WTC11 (cell line): ENCODE measurements at regions not wholly inside any gene's neighbourhood (a gene's known extent, or its start where the extent isn't known, plus 50 kb on each side); places are given as distances from the start of the nearest gene placed in this dataset.

Experiments used
- ATAC-seq: fragments of 200-7000 bp; cut with Tn5 transposase; 2 replicates; pipeline ENCODE4 v1.10.0; 2021; ENCODE audit warnings: mild to moderate bottlenecking, moderate library complexity
- CTCF ChIA-PET: fragments of 300-600 bp; sonication (Branson Sonifier 250); formaldehyde crosslinking; loops from one replicate; lab custom pipeline; 2021; ENCODE audit warnings: antibody characterized with exemption; lab: Charles Lee
- POLR2A ChIA-PET: fragments of 350-600 bp; sonication (Branson Sonifier 250); formaldehyde crosslinking; loops from one replicate; lab custom pipeline; 2021; ENCODE audit warnings: antibody characterized with exemption; lab: Charles Lee
- DNase-seq: peaks from one replicate; pipeline ENCODE4 v3.0.0; 2021; ENCODE audit warnings: low spot score
- H3K27ac Mint-ChIP-seq: 2 replicates; pipeline ENCODE4 v1.8.0; 2021; ENCODE audit warnings: mixed read lengths
- H3K27me3 Mint-ChIP-seq: 2 replicates; pipeline ENCODE4 v1.8.0; 2021; ENCODE audit warnings: low read depth, mild to moderate bottlenecking, moderate library complexity, mixed read lengths
- H3K36me3 Mint-ChIP-seq: 2 replicates; pipeline ENCODE4 v1.8.0; 2021; ENCODE audit warnings: mixed read lengths
- H3K4me1 Mint-ChIP-seq: 2 replicates; pipeline ENCODE4 v1.8.0; 2022; ENCODE audit warnings: mixed read lengths
- H3K4me3 Mint-ChIP-seq: 2 replicates; pipeline ENCODE4 v1.8.0; 2021; ENCODE audit warnings: mild to moderate bottlenecking, moderate library complexity, mixed read lengths
- H3K9me3 Mint-ChIP-seq: 2 replicates; pipeline ENCODE4 v1.8.0; 2021; ENCODE audit warnings: mixed read lengths
- ATF2 ChIP-seq: sonication (generic); formaldehyde crosslinking; IDR thresholded peaks from 2 replicates; pipeline ENCODE4 v1.8.1; 2022; ENCODE audit warnings: low read depth, missing genetic modification reagents, borderline replicate concordance
- EMX1 ChIP-seq: fragments of 250-450 bp; sonication (Bioruptor Pico); IDR thresholded peaks from 2 replicates; pipeline ENCODE4 v1.8.0; 2021; ENCODE audit warnings: mild to moderate bottlenecking
- ETV6 ChIP-seq: sonication (generic); formaldehyde crosslinking; IDR thresholded peaks from 2 replicates; pipeline ENCODE4 v1.8.1; 2022; ENCODE audit warnings: mild to moderate bottlenecking, missing genetic modification reagents
- IRF2 ChIP-seq: sonication (generic); formaldehyde crosslinking; IDR thresholded peaks from 2 replicates; pipeline ENCODE4 v1.8.0; 2022; ENCODE audit warnings: low read depth, missing genetic modification reagents, borderline replicate concordance
- MLX ChIP-seq: sonication (generic); formaldehyde crosslinking; IDR thresholded peaks from 2 replicates; pipeline ENCODE4 v1.8.1; 2023; ENCODE audit warnings: mild to moderate bottlenecking, missing genetic modification reagents, moderate library complexity
- MYBL2 ChIP-seq: sonication (generic); formaldehyde crosslinking; IDR thresholded peaks from 2 replicates; pipeline ENCODE4 v1.8.1; 2023; ENCODE audit warnings: mild to moderate bottlenecking, moderate library complexity, missing genetic modification reagents
- NR3C1 ChIP-seq: sonication (generic); formaldehyde crosslinking; conservative IDR thresholded peaks from 2 replicates; pipeline ENCODE4 v1.8.1; 2023; ENCODE audit warnings: low read depth, mild to moderate bottlenecking, missing genetic modification reagents
- TEAD4 ChIP-seq: sonication (generic); formaldehyde crosslinking; IDR thresholded peaks from 2 replicates; pipeline ENCODE4 v1.8.0; 2022; ENCODE audit warnings: mild to moderate bottlenecking, missing genetic modification reagents
- USF1 ChIP-seq: sonication (generic); formaldehyde crosslinking; IDR thresholded peaks from 2 replicates; pipeline ENCODE4 v1.8.0; 2022; ENCODE audit warnings: mild to moderate bottlenecking, missing genetic modification reagents
- USF2 ChIP-seq: sonication (generic); formaldehyde crosslinking; IDR thresholded peaks from 2 replicates; pipeline ENCODE4 v1.8.1; 2023; ENCODE audit warnings: mild to moderate bottlenecking, missing genetic modification reagents, moderate library complexity
- ZNF281 ChIP-seq: sonication (generic); formaldehyde crosslinking; IDR thresholded peaks from 2 replicates; pipeline ENCODE4 v1.8.0; 2023; ENCODE audit warnings: mild to moderate bottlenecking, missing genetic modification reagents
- ZNF423 ChIP-seq: fragments of 250-450 bp; sonication (Bioruptor Pico); IDR thresholded peaks from 2 replicates; pipeline ENCODE4 v2.1.2; 2022; ENCODE audit warnings: mild to moderate bottlenecking, moderate library complexity
- ZNF425 ChIP-seq: fragments of 250-450 bp; sonication (Bioruptor Pico); conservative IDR thresholded peaks from 2 replicates; pipeline ENCODE4 v1.9.0; 2021; ENCODE audit warnings: mild to moderate bottlenecking

- H3K4me1 Mint-ChIP-seq: peaks cover 26% of the 10 kb centered on the region
- ATAC-seq: no peak
- DNase-seq: no peak
- H3K4me3 Mint-ChIP-seq: no peak overlapping the region
- no peak overlapping the region for H3K27ac Mint-ChIP-seq
- H3K27me3 Mint-ChIP-seq: no peaks in the 10 kb centered on the region
- CTCF ChIA-PET: interaction anchor here (0.6 to 1.6 kb wide), 3 partner anchors 64 to 1113 kb away, joined by 3 to 6 read pairs (median 3); no protein-coding TSS in a partner anchor
- no peaks in the 10 kb centered on the region for H3K9me3 Mint-ChIP-seq
- POLR2A ChIA-PET: no interaction called here
- no peaks in the 10 kb centered on the region for H3K36me3 Mint-ChIP-seq
- TF ChIP-seq MYBL2 (CRISPR knock-in tag): no peak
- TF ChIP-seq IRF2: no peak
- no peak for TF ChIP-seq TEAD4 (CRISPR knock-in tag)
- no peak for TF ChIP-seq MLX (CRISPR knock-in tag)
- TF ChIP-seq ATF2 (CRISPR knock-in tag): no peak
- no peak for TF ChIP-seq EMX1 (CRISPR knock-in tag)
- no peak for TF ChIP-seq NR3C1 (CRISPR knock-in tag)
- no peak for TF ChIP-seq ZNF425 (CRISPR knock-in tag)
- TF ChIP-seq ETV6: no peak
- TF ChIP-seq ZNF281 (CRISPR knock-in tag): no peak
- no peak for TF ChIP-seq USF1 (CRISPR knock-in tag)
Observed at GRCh38 chr9:36730414-36730813, 157.7 kb downstream of the MELK start.

- H3K4me3 Mint-ChIP-seq: no peak overlapping the region
- no peak for DNase-seq
- no peak overlapping the region for H3K27ac Mint-ChIP-seq
- ChIA-PET POLR2A (no interaction called here), CTCF (interaction anchor here (0.9 to 1.6 kb wide), 4 partner anchors 11 to 324 kb away, joined by 3 to 6 read pairs (median 4); no protein-coding TSS in a partner anchor)
- H3K4me1 Mint-ChIP-seq: peaks cover 17% of the 10 kb centered on the region
- no peaks in the 10 kb centered on the region for H3K9me3 Mint-ChIP-seq
- no peak for TF ChIP-seq USF2 (CRISPR knock-in tag)
- peak; percentile 62 for TF ChIP-seq ZNF423 (CRISPR knock-in tag)
- H3K27me3 Mint-ChIP-seq: no peaks in the 10 kb centered on the region
- H3K36me3 Mint-ChIP-seq: no peaks in the 10 kb centered on the region
- ATAC-seq: no peak
Observed at GRCh38 chr9:36731068-36731956, 158.6 kb downstream of the MELK start.
